ENCODE measurements at regions not wholly inside any gene's neighbourhood (a gene's known extent, or its start where the extent isn't known, plus 50 kb on each side); places are given as distances from the start of the nearest gene placed in this dataset.

- Mint-ChIP-seq H3K4me1 (no peaks in the 10 kb centered on the region), H3K4me3 (no peak overlapping the region), H3K9me3 (peaks cover 0 to 3% (median 1%) of the 10 kb centered on the region in 5 donors), H3K36me3 (no peaks in the 10 kb centered on the region), H3K27me3 (peaks cover 0 to 2% of the 10 kb centered on the region in 2 donors), H3K27ac (no peak overlapping the region)
- ChIA-PET CTCF (no interaction called here), POLR2A (no interaction called here)
- Histone ChIP-seq H3K4me3 (ENCODE audit: low read length) (no peak overlapping the region), H3K36me3 (ENCODE audit: insufficient read depth, low read length) (no peaks in the 10 kb centered on the region), H3K4me1 (ENCODE audit: insufficient read depth, low read length) (no peaks in the 10 kb centered on the region), H3K27me3 (ENCODE audit: insufficient read depth, low read length, poor library complexity, severe bottlenecking) (no peaks in the 10 kb centered on the region), H3K27ac (ENCODE audit: low read depth, low read length) (no peak overlapping the region), H3K9me3 (ENCODE audit: low read length) (no peaks in the 10 kb centered on the region)
- DNase-seq, result no peak
Measured at GRCh38 chr1:88472298-88472697, 211.8 kb upstream of the PKN2 start.

GRCh38 chr1:88472714-88473113 is 211.4 kb upstream of the PKN2 start:
- POLR2A ChIA-PET, result no interaction called here
- Histone ChIP-seq H3K27me3 (ENCODE audit: insufficient read depth, low read length, poor library complexity, severe bottlenecking) (no peaks in the 10 kb centered on the region), H3K4me1 (ENCODE audit: insufficient read depth, low read length) (no peaks in the 10 kb centered on the region), H3K4me3 (ENCODE audit: low read length) (no peak overlapping the region), H3K27ac (ENCODE audit: low read depth, low read length) (no peak overlapping the region), H3K9me3 (ENCODE audit: low read length) (no peaks in the 10 kb centered on the region), H3K36me3 (ENCODE audit: insufficient read depth, low read length) (no peaks in the 10 kb centered on the region)
- Mint-ChIP-seq H3K9me3 (peaks cover 0 to 3% (median 0%) of the 10 kb centered on the region in 5 donors), H3K27me3 (peaks cover 0 to 4% of the 10 kb centered on the region in 2 donors), H3K36me3 (no peaks in the 10 kb centered on the region), H3K4me1 (no peaks in the 10 kb centered on the region), H3K27ac (no peak overlapping the region), H3K4me3 (no peak overlapping the region)
- CTCF ChIA-PET, result no interaction called here
- no peak for DNase-seq

GRCh38 chr1:88474555-88475304 is 209.3 kb upstream of the PKN2 start:
- Histone ChIP-seq H3K36me3 (ENCODE audit: insufficient read depth, low read length) (no peaks in the 10 kb centered on the region), H3K9me3 (ENCODE audit: low read length) (no peaks in the 10 kb centered on the region), H3K27ac (ENCODE audit: low read depth, low read length) (no peak overlapping the region), H3K4me3 (ENCODE audit: low read length) (no peak overlapping the region), H3K27me3 (ENCODE audit: insufficient read depth, low read length, poor library complexity, severe bottlenecking) (no peaks in the 10 kb centered on the region), H3K4me1 (ENCODE audit: insufficient read depth, low read length) (no peaks in the 10 kb centered on the region)
- Mint-ChIP-seq H3K27ac (no peak overlapping the region), H3K4me1 (no peaks in the 10 kb centered on the region), H3K4me3 (no peak overlapping the region), H3K36me3 (no peaks in the 10 kb centered on the region), H3K9me3 (peaks cover 0 to 1% (median 0%) of the 10 kb centered on the region in 5 donors), H3K27me3 (peaks cover 2 to 3% of the 10 kb centered on the region in 2 donors)
- POLR2A ChIA-PET, result no interaction called here
- CTCF ChIA-PET, result no interaction called here
- no peak for DNase-seq

- no peak overlapping the region for H3K4me3 Mint-ChIP-seq
- peaks cover 4 to 30% of the 10 kb centered on the region in 2 donors for H3K27me3 Mint-ChIP-seq
- Histone ChIP-seq H3K4me1 (ENCODE audit: insufficient read depth, low read length) (no peaks in the 10 kb centered on the region), H3K27me3 (ENCODE audit: insufficient read depth, low read length, poor library complexity, severe bottlenecking) (no peaks in the 10 kb centered on the region), H3K27ac (ENCODE audit: low read depth, low read length) (no peak overlapping the region), H3K36me3 (ENCODE audit: insufficient read depth, low read length) (no peaks in the 10 kb centered on the region), H3K9me3 (ENCODE audit: low read length) (no peaks in the 10 kb centered on the region), H3K4me3 (ENCODE audit: low read length) (no peak overlapping the region)
- H3K9me3 Mint-ChIP-seq, result peaks cover 0 to 2% (median 0%) of the 10 kb centered on the region in 5 donors
- DNase-seq, result no peak
- no peak overlapping the region for H3K27ac Mint-ChIP-seq
- H3K4me1 Mint-ChIP-seq, result no peaks in the 10 kb centered on the region
- ChIA-PET CTCF (no interaction called here), POLR2A (no interaction called here)
- no peaks in the 10 kb centered on the region for H3K36me3 Mint-ChIP-seq
Measured at GRCh38 chr1:88484881-88485280, 199.2 kb upstream of the PKN2 start.

- no peaks in the 10 kb centered on the region for H3K27me3 ChIP-seq (ENCODE audit: insufficient read depth, low read length, poor library complexity, severe bottlenecking)
- no peak for DNase-seq
- ChIA-PET CTCF (no interaction called here), POLR2A (no interaction called here)
- no peak overlapping the region for H3K4me3 ChIP-seq (ENCODE audit: low read length)
- Mint-ChIP-seq H3K4me3 (no peak overlapping the region), H3K36me3 (no peaks in the 10 kb centered on the region), H3K4me1 (no peaks in the 10 kb centered on the region), H3K9me3 (no peaks in the 10 kb centered on the region), H3K27me3 (peaks cover 2 to 27% of the 10 kb centered on the region in 2 donors), H3K27ac (no peak overlapping the region)
- no peaks in the 10 kb centered on the region for H3K9me3 ChIP-seq (ENCODE audit: low read length)
- no peaks in the 10 kb centered on the region for H3K36me3 ChIP-seq (ENCODE audit: insufficient read depth, low read length)
- no peak overlapping the region for H3K27ac ChIP-seq (ENCODE audit: low read depth, low read length)
- no peaks in the 10 kb centered on the region for H3K4me1 ChIP-seq (ENCODE audit: insufficient read depth, low read length)
Measured at GRCh38 chr1:88488237-88488636, 195.8 kb upstream of the PKN2 start.

GRCh38 chr1:88490676-88491075 is 193.4 kb upstream of the PKN2 start:
- Histone ChIP-seq H3K36me3 (ENCODE audit: insufficient read depth, low read length) (no peaks in the 10 kb centered on the region), H3K27me3 (ENCODE audit: insufficient read depth, low read length, poor library complexity, severe bottlenecking) (no peaks in the 10 kb centered on the region), H3K9me3 (ENCODE audit: low read length) (no peaks in the 10 kb centered on the region), H3K27ac (ENCODE audit: low read depth, low read length) (no peak overlapping the region), H3K4me1 (ENCODE audit: insufficient read depth, low read length) (no peaks in the 10 kb centered on the region), H3K4me3 (ENCODE audit: low read length) (no peak overlapping the region)
- CTCF ChIA-PET, result no interaction called here
- H3K4me1 Mint-ChIP-seq, result no peaks in the 10 kb centered on the region
- no peaks in the 10 kb centered on the region for H3K36me3 Mint-ChIP-seq
- POLR2A ChIA-PET, result no interaction called here
- H3K27ac Mint-ChIP-seq, result no peak overlapping the region
- H3K9me3 Mint-ChIP-seq, result no peaks in the 10 kb centered on the region
- DNase-seq, result no peak
- H3K4me3 Mint-ChIP-seq, result no peak overlapping the region
- peaks cover 0 to 21% of the 10 kb centered on the region in 2 donors for H3K27me3 Mint-ChIP-seq

- Mint-ChIP-seq H3K36me3 (no peaks in the 10 kb centered on the region), H3K27ac (no peak overlapping the region), H3K4me3 (no peak overlapping the region), H3K4me1 (no peaks in the 10 kb centered on the region), H3K27me3 (peaks cover 0 to 12% of the 10 kb centered on the region in 2 donors), H3K9me3 (peaks cover 0 to 4% (median 0%) of the 10 kb centered on the region in 5 donors)
- H3K9me3 ChIP-seq (ENCODE audit: low read length), result no peaks in the 10 kb centered on the region
- CTCF ChIA-PET, result no interaction called here
- H3K27me3 ChIP-seq (ENCODE audit: insufficient read depth, low read length, poor library complexity, severe bottlenecking), result no peaks in the 10 kb centered on the region
- no peaks in the 10 kb centered on the region for H3K36me3 ChIP-seq (ENCODE audit: insufficient read depth, low read length)
- H3K4me1 ChIP-seq (ENCODE audit: insufficient read depth, low read length), result no peaks in the 10 kb centered on the region
- H3K4me3 ChIP-seq (ENCODE audit: low read length), result no peak overlapping the region
- POLR2A ChIA-PET, result no interaction called here
- no peak for DNase-seq
- no peak overlapping the region for H3K27ac ChIP-seq (ENCODE audit: low read depth, low read length)
Measured at GRCh38 chr1:88499671-88500070, 184.4 kb upstream of the PKN2 start.

- H3K4me3 ChIP-seq (ENCODE audit: low read length), result no peak overlapping the region
- Mint-ChIP-seq H3K27ac (no peak overlapping the region), H3K27me3 (peaks cover 0 to 12% of the 10 kb centered on the region in 2 donors), H3K9me3 (peaks cover 0 to 4% (median 0%) of the 10 kb centered on the region in 5 donors), H3K4me1 (no peaks in the 10 kb centered on the region), H3K36me3 (no peaks in the 10 kb centered on the region), H3K4me3 (no peak overlapping the region)
- no peak overlapping the region for H3K27ac ChIP-seq (ENCODE audit: low read depth, low read length)
- H3K27me3 ChIP-seq (ENCODE audit: insufficient read depth, low read length, poor library complexity, severe bottlenecking), result no peaks in the 10 kb centered on the region
- no peaks in the 10 kb centered on the region for H3K36me3 ChIP-seq (ENCODE audit: insufficient read depth, low read length)
- H3K9me3 ChIP-seq (ENCODE audit: low read length), result no peaks in the 10 kb centered on the region
- ChIA-PET CTCF (interaction anchor here (1.4 kb wide), 1 partner anchor 10 kb away, joined by 4 read pairs; no protein-coding TSS in a partner anchor), POLR2A (no interaction called here)
- no peak for DNase-seq
- no peaks in the 10 kb centered on the region for H3K4me1 ChIP-seq (ENCODE audit: insufficient read depth, low read length)
Measured at GRCh38 chr1:88502886-88503285, 181.2 kb upstream of the PKN2 start.

Measured in CD8-positive, alpha-beta memory T cell (primary cell).